Duodenal mucosa (tissue), 2 donors: ENCODE measurements at regions not wholly inside any gene's neighbourhood (a gene's known extent, or its start where the extent isn't known, plus 50 kb on each side); places are given as distances from the start of the nearest gene placed in this dataset.

Source experiments
- H3K27ac ChIP-seq: one replicate; pipeline ENCODE4 v1.7.0; 2013; ENCODE audit warnings: low read depth, low read length
- H3K27me3 ChIP-seq, 2 donors: one replicate each; pipeline ENCODE4 v1.7.0; 2013; ENCODE audit warnings: low read length in 2 of 2, control low read depth in 1 of 2; ENCODE audit not compliant: insufficient read depth in 2 of 2, control insufficient read depth in 1 of 2
- H3K36me3 ChIP-seq, 2 donors: one replicate each; pipeline ENCODE4 v1.7.0; 2013; ENCODE audit warnings: low read length in 2 of 2, control low read depth in 1 of 2; ENCODE audit not compliant: insufficient read depth in 2 of 2, control insufficient read depth in 1 of 2
- H3K4me1 ChIP-seq, 2 donors: one replicate each; pipeline ENCODE4 v1.7.0; 2013; ENCODE audit warnings: low read length in 2 of 2, control low read depth in 1 of 2; ENCODE audit not compliant: insufficient read depth in 2 of 2, control insufficient read depth in 1 of 2
- H3K4me3 ChIP-seq, 2 donors: one replicate each; pipeline ENCODE4 v1.7.0; 2013; ENCODE audit warnings: low read length in 2 of 2, low read depth in 1 of 2
- H3K9ac ChIP-seq, 2 donors: one replicate each; pipeline ENCODE4 v1.7.0; 2013; ENCODE audit warnings: low read length in 2 of 2, low read depth in 1 of 2
- H3K9me3 ChIP-seq, 2 donors: one replicate each; pipeline ENCODE4 v1.7.0; 2013; ENCODE audit warnings: low read length in 2 of 2, control low read depth in 1 of 2; ENCODE audit not compliant: control insufficient read depth in 1 of 2

DNA sequence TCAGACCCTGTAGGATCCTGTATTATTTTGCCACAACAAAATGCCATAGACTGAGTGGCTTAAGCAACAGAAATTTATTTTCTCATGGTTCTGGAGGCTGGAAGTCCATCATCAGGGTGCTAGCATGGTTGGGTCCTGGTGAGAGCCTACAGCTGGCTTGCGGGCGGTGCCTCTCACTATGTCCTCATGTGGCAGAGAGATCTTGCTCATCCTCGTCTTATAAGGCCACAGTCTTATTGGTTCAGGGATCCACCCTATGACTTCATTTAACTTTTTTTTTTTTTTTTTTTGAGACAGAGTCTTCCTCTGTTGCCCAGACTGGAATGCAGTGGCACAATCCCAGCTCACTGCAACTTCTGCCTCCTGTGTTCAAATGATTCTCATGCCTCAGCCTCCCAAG, 90.9 kb downstream of the LSM5 start:
- Histone ChIP-seq H3K4me3 (no peak overlapping the region), H3K27me3 (no peaks in the 10 kb centered on the region), H3K27ac (no peak overlapping the region), H3K9ac (no peak overlapping the region), H3K4me1 (no peaks in the 10 kb centered on the region), H3K36me3 (no peaks in the 10 kb centered on the region), H3K9me3 (no peaks in the 10 kb centered on the region)

DNA sequence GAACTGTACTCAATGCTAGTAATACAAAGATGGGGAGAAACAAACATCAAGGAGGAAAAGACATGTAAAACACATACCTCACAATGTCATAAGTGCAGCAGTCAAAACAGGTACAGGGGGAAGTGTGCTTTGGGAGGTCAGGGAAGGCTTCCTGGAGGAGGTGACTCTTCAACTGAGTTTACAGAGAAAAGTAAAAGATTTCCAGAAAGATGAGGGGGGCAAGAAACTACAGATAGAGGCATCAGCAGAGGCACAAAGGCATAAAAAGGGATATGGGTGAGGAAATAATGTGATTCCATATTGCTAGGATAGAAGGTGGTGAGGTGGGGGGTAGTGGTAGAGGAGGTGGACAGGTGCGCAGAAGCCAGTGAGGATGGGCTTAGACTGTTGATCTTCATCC, 95.0 kb downstream of the LSM5 start:
- Histone ChIP-seq H3K4me3 (no peak overlapping the region), H3K9me3 (no peaks in the 10 kb centered on the region), H3K9ac (no peak overlapping the region), H3K4me1 (no peaks in the 10 kb centered on the region), H3K27me3 (no peaks in the 10 kb centered on the region), H3K27ac (no peak overlapping the region), H3K36me3 (no peaks in the 10 kb centered on the region)

GRCh38 chr7:32393861-32394260, 96.3 kb downstream of the LSM5 start:
- no peak overlapping the region for H3K9ac ChIP-seq

GRCh38 chr7:32390210-32390609, 100.0 kb downstream of the LSM5 start:
- H3K36me3 ChIP-seq: no peaks in the 10 kb centered on the region
- no peak overlapping the region for H3K4me3 ChIP-seq

More at GRCh38 chr7:32393861-32394260, 96.3 kb downstream of the LSM5 start:
- H3K4me1 ChIP-seq: no peaks in the 10 kb centered on the region
- H3K27me3 ChIP-seq: no peaks in the 10 kb centered on the region
- H3K4me3 ChIP-seq: no peak overlapping the region
- no peak overlapping the region for H3K27ac ChIP-seq
- H3K9me3 ChIP-seq: no peaks in the 10 kb centered on the region
- H3K36me3 ChIP-seq: no peaks in the 10 kb centered on the region

DNA sequence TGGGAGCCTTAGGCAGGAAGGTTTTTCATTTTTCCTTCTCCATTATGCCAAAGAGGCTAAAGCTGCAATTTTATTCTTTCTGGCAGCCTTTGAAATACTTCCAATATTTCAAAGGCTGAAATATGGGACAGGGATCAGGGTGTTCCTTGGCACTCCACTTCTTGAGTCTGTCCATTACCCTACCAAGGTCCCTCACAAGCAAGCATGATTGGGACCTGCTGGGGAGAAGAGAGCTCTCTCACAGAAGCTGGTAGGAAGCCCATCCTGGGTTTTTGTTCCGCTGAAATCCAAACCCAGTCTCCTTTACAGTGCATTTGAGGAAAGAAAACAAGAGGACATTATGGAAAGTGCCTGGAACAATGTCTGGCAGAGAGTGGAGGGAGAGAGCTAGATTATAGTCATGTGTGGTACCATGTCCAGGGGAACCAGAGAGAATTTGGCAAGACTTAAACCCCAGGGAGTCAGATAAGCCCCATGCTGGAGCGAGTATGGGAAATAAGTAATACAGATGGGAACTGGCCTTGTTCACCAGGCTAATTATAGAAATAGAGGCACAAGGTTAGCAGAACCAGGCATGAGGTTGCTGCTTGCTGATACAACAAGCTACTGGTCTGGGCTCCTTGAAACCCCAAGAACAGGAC, 104.7 kb downstream of the LSM5 start:
- no peaks in the 10 kb centered on the region for H3K36me3 ChIP-seq
- H3K9ac ChIP-seq: no peak overlapping the region
- H3K27ac ChIP-seq: no peak overlapping the region
- no peaks in the 10 kb centered on the region for H3K4me1 ChIP-seq
- H3K27me3 ChIP-seq: no peaks in the 10 kb centered on the region
- no peak overlapping the region for H3K4me3 ChIP-seq
- no peaks in the 10 kb centered on the region for H3K9me3 ChIP-seq

More at GRCh38 chr7:32390210-32390609, 100.0 kb downstream of the LSM5 start:
- no peak overlapping the region for H3K27ac ChIP-seq
- H3K9ac ChIP-seq: no peak overlapping the region
- H3K4me1 ChIP-seq: no peaks in the 10 kb centered on the region
- no peaks in the 10 kb centered on the region for H3K9me3 ChIP-seq
- no peaks in the 10 kb centered on the region for H3K27me3 ChIP-seq

- H3K27me3 ChIP-seq: no peaks in the 10 kb centered on the region
- no peaks in the 10 kb centered on the region for H3K4me1 ChIP-seq
- H3K36me3 ChIP-seq: no peaks in the 10 kb centered on the region
- H3K9me3 ChIP-seq: no peaks in the 10 kb centered on the region
- no peak overlapping the region for H3K9ac ChIP-seq
- no peak overlapping the region for H3K4me3 ChIP-seq
- no peak overlapping the region for H3K27ac ChIP-seq
These were observed 109.1 kb downstream of the LSM5 start for GRCh38 chr7:32381024-32381601.

- Histone ChIP-seq H3K9ac (no peak overlapping the region), H3K4me3 (no peak overlapping the region), H3K4me1 (no peaks in the 10 kb centered on the region), H3K36me3 (no peaks in the 10 kb centered on the region), H3K27me3 (no peaks in the 10 kb centered on the region), H3K27ac (no peak overlapping the region), H3K9me3 (no peaks in the 10 kb centered on the region)
These were observed 110.6 kb downstream of the LSM5 start for GRCh38 chr7:32379510-32380112.

DNA sequence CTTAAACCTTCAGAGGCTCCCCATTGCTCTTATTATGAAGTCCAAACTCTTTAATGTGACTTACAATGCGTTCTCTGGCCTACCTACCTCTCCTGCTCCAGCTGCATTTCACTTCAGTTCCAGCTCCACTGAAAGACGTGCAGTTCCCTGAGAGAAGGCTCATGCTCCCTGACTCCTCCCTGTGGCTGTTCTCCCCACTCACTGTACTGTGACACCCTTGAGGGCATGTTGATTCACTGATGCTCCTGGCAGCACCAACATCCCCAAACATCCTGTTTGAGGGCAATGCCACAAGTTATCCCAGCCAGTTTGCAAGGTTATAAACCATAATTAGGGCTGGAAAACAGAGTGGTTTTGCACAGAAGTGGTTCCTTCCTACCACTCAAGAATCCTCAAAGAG, 111.2 kb downstream of the LSM5 start:
- no peaks in the 10 kb centered on the region for H3K27me3 ChIP-seq

DNA sequence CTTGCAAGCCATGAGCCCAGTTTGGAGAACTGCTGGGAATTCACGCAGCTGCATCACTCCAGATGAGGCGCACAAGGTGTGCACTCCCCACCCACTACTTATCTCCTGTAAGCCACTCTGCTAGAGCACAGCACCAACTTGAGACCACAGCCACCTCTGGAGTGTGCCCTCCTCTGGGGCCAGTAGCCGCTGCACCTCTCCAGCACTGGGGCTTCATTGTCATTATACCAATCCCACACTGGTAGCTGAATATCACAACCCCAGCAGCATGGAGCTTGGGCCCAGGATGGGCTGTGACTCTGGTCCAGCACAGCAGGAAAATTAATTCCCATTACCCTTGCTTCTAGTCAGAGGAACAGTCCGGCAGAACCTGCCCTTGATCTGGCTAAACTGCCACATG, 125.6 kb downstream of the LSM5 start:
- no peak overlapping the region for H3K9ac ChIP-seq
- H3K27ac ChIP-seq: no peak overlapping the region
- H3K9me3 ChIP-seq: no peaks in the 10 kb centered on the region
- H3K27me3 ChIP-seq: no peaks in the 10 kb centered on the region
- no peaks in the 10 kb centered on the region for H3K4me1 ChIP-seq
- no peak overlapping the region for H3K4me3 ChIP-seq
- H3K36me3 ChIP-seq: no peaks in the 10 kb centered on the region

More for the DNA sequence above, 111.2 kb downstream of the LSM5 start:
- Histone ChIP-seq H3K36me3 (no peaks in the 10 kb centered on the region), H3K4me3 (no peak overlapping the region), H3K4me1 (no peaks in the 10 kb centered on the region), H3K27ac (no peak overlapping the region), H3K9ac (no peak overlapping the region), H3K9me3 (no peaks in the 10 kb centered on the region)

- no peak overlapping the region for H3K9ac ChIP-seq
- H3K27ac ChIP-seq: no peak overlapping the region
- H3K36me3 ChIP-seq: no peaks in the 10 kb centered on the region
- no peak overlapping the region for H3K4me3 ChIP-seq
- H3K4me1 ChIP-seq: no peaks in the 10 kb centered on the region
- peaks cover 0 to 4% of the 10 kb centered on the region in 2 donors for H3K27me3 ChIP-seq
- H3K9me3 ChIP-seq: no peaks in the 10 kb centered on the region
These were observed 130.1 kb downstream of the LSM5 start for GRCh38 chr7:32360127-32360526.
